PC-3 (cell line): ENCODE measurements at regions not wholly inside any gene's neighbourhood (a gene's known extent, or its start where the extent isn't known, plus 50 kb on each side); places are given as distances from the start of the nearest gene placed in this dataset.

Experiments
- ATAC-seq: fragments of 200-7000 bp; cut with Tn5 transposase; 2 replicates; pipeline ENCODE4 v1.9.1; 2020; ENCODE audit warnings: mild to moderate bottlenecking, moderate library complexity
- BruUV-seq: library from RNA; stranded (reverse); fragments of 400-500 nt; replicated peaks from 2 replicates; lab custom pipeline; 2021; lab: Mats Ljungman, UMichigan
- CTCF ChIA-PET: fragments of 300-600 bp; sonication (Branson Sonifier 250); formaldehyde crosslinking; loops from one replicate; lab custom pipeline; 2022; ENCODE audit warnings: antibody characterized with exemption; lab: Charles Lee
- POLR2A ChIA-PET: fragments of 300-600 bp; sonication (Branson Sonifier 250); formaldehyde crosslinking; loops from one replicate; lab custom pipeline; 2022; ENCODE audit warnings: antibody characterized with exemption; ENCODE audit not compliant: unreplicated experiment; lab: Charles Lee
- DNase-seq: peaks from one replicate; pipeline ENCODE4 v3.0.0-alpha.2; 2015
- H2AFZ ChIP-seq: fragments of 300-600 bp; sonication (generic); 2 replicates; pipeline ENCODE4 v1.6.0; 2016; ENCODE audit warnings: antibody characterized with exemption, low read length
- H3F3A ChIP-seq: fragments of 300-600 bp; sonication (generic); one replicate; pipeline ENCODE4 v1.6.0; 2017; ENCODE audit warnings: antibody characterized with exemption, low read length, control low read depth, mild to moderate bottlenecking; ENCODE audit not compliant: unreplicated experiment
- H3K27ac ChIP-seq: fragments of 300-600 bp; sonication (generic); 2 replicates; pipeline ENCODE4 v1.5.1; 2016; ENCODE audit warnings: mild to moderate bottlenecking, low read length
- H3K27me3 ChIP-seq: fragments of 300-600 bp; sonication (generic); 2 replicates; pipeline ENCODE4 v1.6.1; 2016; ENCODE audit warnings: low read length, mixed read lengths
- H3K36me3 ChIP-seq: fragments of 300-600 bp; sonication (generic); 2 replicates; pipeline ENCODE4 v1.6.1; 2016; ENCODE audit warnings: low read depth, mixed run types, low read length, mixed read lengths
- H3K4me1 ChIP-seq: fragments of 300-600 bp; sonication (generic); 2 replicates; pipeline ENCODE4 v1.5.1; 2016; ENCODE audit warnings: low read length; ENCODE audit not compliant: insufficient read depth
- H3K4me2 ChIP-seq: fragments of 300-600 bp; sonication (generic); 2 replicates; pipeline ENCODE4 v1.6.0; 2016; ENCODE audit warnings: low read length
- H3K4me3 ChIP-seq: fragments of 300-600 bp; sonication (generic); 2 replicates; pipeline ENCODE4 v1.5.1; 2016; ENCODE audit warnings: mild to moderate bottlenecking, low read length, mixed read lengths
- H3K79me2 ChIP-seq: fragments of 300-600 bp; sonication (generic); 2 replicates; pipeline ENCODE4 v1.6.1; 2017; ENCODE audit warnings: low read length, mixed read lengths
- H3K9ac ChIP-seq: fragments of 300-600 bp; sonication (generic); 2 replicates; pipeline ENCODE4 v1.6.0; 2016; ENCODE audit warnings: mild to moderate bottlenecking, low read length
- H3K9me2 ChIP-seq: fragments of 300-600 bp; sonication (generic); replicated peaks from 2 replicates; pipeline ENCODE4 v1.6.1; 2016; ENCODE audit warnings: mixed run types, low read length, mixed read lengths
- H3K9me3 ChIP-seq: fragments of 300-600 bp; sonication (generic); 2 replicates; pipeline ENCODE4 v1.6.1; 2016; ENCODE audit warnings: low read length, mixed read lengths
- H4K20me1 ChIP-seq: fragments of 300-600 bp; sonication (generic); 2 replicates; pipeline ENCODE4 v1.6.1; 2016; ENCODE audit warnings: low read length, mixed read lengths
- CTCF ChIP-seq: fragments of 300-600 bp; sonication (generic); conservative IDR thresholded peaks from 2 replicates; pipeline ENCODE4 v1.5.1; 2017; ENCODE audit warnings: antibody characterized with exemption, low read depth, mild to moderate bottlenecking, low read length
- EZH2 ChIP-seq: fragments of 300-600 bp; sonication (generic); IDR thresholded peaks from one replicate; pipeline ENCODE4 v1.6.1; 2017; ENCODE audit warnings: antibody characterized with exemption, mild to moderate bottlenecking, low read length; ENCODE audit not compliant: unreplicated experiment
- EZH2phosphoT487 ChIP-seq: fragments of 300-600 bp; sonication (generic); IDR thresholded peaks from 2 replicates; pipeline ENCODE4 v1.6.1; 2018; ENCODE audit warnings: mild to moderate bottlenecking, antibody characterized with exemption, low read length, borderline replicate concordance
- intact Hi-C: fragments of 100-400 bp; cut with micrococcal nuclease; formaldehyde crosslinking; loops from 2 replicates; pipeline ENCODE4 v1.9.0; 2023

GRCh38 chr1:22284236-22284635 is 141.3 kb upstream of the WNT4 start:
- H3K27ac ChIP-seq = no peak overlapping the region
- CTCF ChIA-PET = no interaction called here
- H4K20me1 ChIP-seq = no peaks in the 10 kb centered on the region
- H3K4me2 ChIP-seq = no peak overlapping the region
- H3K79me2 ChIP-seq = no peaks in the 10 kb centered on the region
- intact Hi-C loops = no loop called here
- no peak overlapping the region for H3K4me3 ChIP-seq
- no peaks in the 10 kb centered on the region for H3K27me3 ChIP-seq
- H3K36me3 ChIP-seq = no peaks in the 10 kb centered on the region
- H2AFZ ChIP-seq = no peak overlapping the region
- POLR2A ChIA-PET = no interaction called here
- no peaks in the 10 kb centered on the region for H3F3A ChIP-seq
- no peaks in the 10 kb centered on the region for H3K9me2 ChIP-seq
- no peak for TF ChIP-seq EZH2phosphoT487
- TF ChIP-seq CTCF = no peak
- no peak for TF ChIP-seq EZH2
- DNase-seq = no peak
- H3K4me1 ChIP-seq = peaks cover 4% of the 10 kb centered on the region; the same call in 1 of the 2 replicates
- no peaks in the 10 kb centered on the region for H3K9me3 ChIP-seq
- BruUV-seq = no TSS peak
- H3K9ac ChIP-seq = no peak overlapping the region
- ATAC-seq = no peak

DNA sequence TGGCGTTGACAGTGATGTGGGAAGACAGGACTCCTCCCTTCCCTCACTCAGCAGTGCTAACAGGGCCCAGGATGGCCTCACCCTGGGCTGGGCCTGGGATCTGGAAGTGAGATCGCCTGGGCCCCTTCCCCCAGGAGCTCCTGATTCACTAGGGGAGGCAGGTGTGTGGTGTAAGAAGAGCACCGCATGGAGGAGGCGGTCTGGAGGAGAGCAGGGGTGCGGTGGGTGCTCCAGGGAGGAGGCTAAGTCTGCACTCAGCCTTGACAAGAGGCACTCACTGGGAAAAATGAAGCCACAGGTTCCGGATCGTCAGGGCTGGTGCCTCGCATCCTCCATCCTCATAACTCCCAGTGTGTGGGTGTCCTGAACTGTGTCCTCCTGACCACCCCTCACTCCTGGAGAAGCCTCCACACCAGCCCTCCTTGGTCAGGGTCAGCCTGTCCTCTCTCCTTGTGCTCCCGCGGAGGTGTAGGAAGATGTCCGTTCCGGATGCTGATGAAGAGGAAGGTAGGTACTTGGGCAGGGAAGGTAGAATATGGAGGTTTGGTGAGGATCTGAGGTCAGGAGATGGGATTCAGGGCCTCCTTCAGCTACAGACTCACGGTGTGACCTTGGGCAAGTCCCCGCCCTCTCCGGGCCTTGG is 142.1 kb upstream of the WNT4 start:
- Histone ChIP-seq H3K27ac (no peak overlapping the region), H3K9me3 (no peaks in the 10 kb centered on the region), H3K4me1 (peaks cover 4% of the 10 kb centered on the region; the same call in 1 of the 2 replicates), H3K4me3 (no peak overlapping the region), H3K9ac (no peak overlapping the region), H3K36me3 (no peaks in the 10 kb centered on the region), H2AFZ (no peak overlapping the region), H3K79me2 (no peaks in the 10 kb centered on the region), H3F3A (no peaks in the 10 kb centered on the region), H3K27me3 (no peaks in the 10 kb centered on the region), H4K20me1 (no peaks in the 10 kb centered on the region), H3K4me2 (no peak overlapping the region), H3K9me2 (no peaks in the 10 kb centered on the region)
- no peak for ATAC-seq
- no TSS peak for BruUV-seq
- TF ChIP-seq CTCF (no peak), EZH2phosphoT487 (no peak), EZH2 (no peak)
- intact Hi-C loops = no loop called here
- no peak for DNase-seq
- POLR2A ChIA-PET = no interaction called here
- CTCF ChIA-PET = no interaction called here
